HG03175 (cell line): ENCODE measurements at regions not wholly inside any gene's neighbourhood (a gene's known extent, or its start where the extent isn't known, plus 50 kb on each side); places are given as distances from the start of the nearest gene placed in this dataset.

ENCODE experiments used
- ATAC-seq: cut with Tn5 transposase; IDR thresholded peaks from one replicate; pipeline ENCODE4 v1.9.1; 2021; ENCODE audit warnings: mild to moderate bottlenecking, moderate library complexity; ENCODE audit not compliant: unreplicated experiment

GRCh38 chr14:49527221-49527620, 59.0 kb downstream of the RPS29 start:
- ATAC-seq, result no peak

- no peak for ATAC-seq
Observed at GRCh38 chr14:49526101-49526500, 60.1 kb downstream of the RPS29 start.

GRCh38 chr14:49516286-49516685, 69.9 kb downstream of the RPS29 start:
- no peak for ATAC-seq

- ATAC-seq, result no peak
Observed at GRCh38 chr14:49512571-49512970, 73.6 kb downstream of the RPS29 start.

GRCh38 chr14:49512147-49512551, 74.0 kb downstream of the RPS29 start:
- no peak for ATAC-seq

- ATAC-seq, result no peak
Observed at GRCh38 chr14:49508124-49508523, 78.1 kb downstream of the RPS29 start.

- ATAC-seq, result no peak
Observed at GRCh38 chr14:49506650-49507049, 79.5 kb downstream of the RPS29 start.

- no peak for ATAC-seq
Observed at GRCh38 chr14:49505041-49505766, 81.0 kb downstream of the RPS29 start.

GRCh38 chr14:49497725-49498348, 88.3 kb downstream of the RPS29 start:
- peak; percentile 84 for ATAC-seq

GRCh38 chr14:49497267-49497666, 88.9 kb downstream of the RPS29 start:
- no peak for ATAC-seq

GRCh38 chr14:49494836-49495235, 91.3 kb downstream of the RPS29 start:
- no peak for ATAC-seq

GRCh38 chr14:49493557-49493956, 92.6 kb downstream of the RPS29 start:
- no peak for ATAC-seq

- ATAC-seq, result no peak
Observed at GRCh38 chr14:49492151-49492550, 94.0 kb downstream of the RPS29 start.

GRCh38 chr14:49489341-49489740, 96.8 kb downstream of the RPS29 start:
- no peak for ATAC-seq

- ATAC-seq, result no peak
Observed at GRCh38 chr14:49487238-49487637, 98.9 kb downstream of the RPS29 start.

- no peak for ATAC-seq
Observed at GRCh38 chr14:49485290-49485689, 100.9 kb downstream of the RPS29 start.

- ATAC-seq, result no peak
Observed at GRCh38 chr14:49484180-49484579, 102.0 kb downstream of the RPS29 start.

- peak; percentile 71 for ATAC-seq
Observed at GRCh38 chr14:49483268-49483667, 102.9 kb downstream of the RPS29 start.

- no peak for ATAC-seq
Observed at GRCh38 chr14:49480979-49481498, 105.1 kb downstream of the RPS29 start.

GRCh38 chr14:49480053-49480760, 106.0 kb downstream of the RPS29 start:
- no peak for ATAC-seq

- no peak for ATAC-seq
Observed at GRCh38 chr14:49479432-49479831, 106.7 kb downstream of the RPS29 start.

GRCh38 chr14:49478784-49479183, 107.4 kb downstream of the RPS29 start:
- no peak for ATAC-seq
